Keratinocyte (primary cell): ENCODE measurements at regions not wholly inside any gene's neighbourhood (a gene's known extent, or its start where the extent isn't known, plus 50 kb on each side); places are given as distances from the start of the nearest gene placed in this dataset.

ENCODE experiments used
- EZH2 ChIP-seq: IDR thresholded peaks from one replicate; pipeline ENCODE4 v1.6.1; 2012; ENCODE audit warnings: inconsistent platforms, mild to moderate bottlenecking, low read length, moderate library complexity
- TF ChIP-seq, protein P1 (sequence below), 3 experiments: IDR thresholded peaks in 1 of 3; conservative IDR thresholded peaks in 1 of 3; optimal IDR thresholded peaks in 1 of 3; 2 replicates in 2 of 3; 3 replicates in 1 of 3; pipeline versions ENCODE3 to v1.5.1; 2011; ENCODE audit warnings: low read length in 3 of 3, mild to moderate bottlenecking in 3 of 3, moderate library complexity in 2 of 3, control low read depth in 1 of 3, inconsistent platforms in 1 of 3; ENCODE audit not compliant: insufficient read depth in 2 of 3; ENCODE audit errors: extremely low read depth in 1 of 3

DNA sequence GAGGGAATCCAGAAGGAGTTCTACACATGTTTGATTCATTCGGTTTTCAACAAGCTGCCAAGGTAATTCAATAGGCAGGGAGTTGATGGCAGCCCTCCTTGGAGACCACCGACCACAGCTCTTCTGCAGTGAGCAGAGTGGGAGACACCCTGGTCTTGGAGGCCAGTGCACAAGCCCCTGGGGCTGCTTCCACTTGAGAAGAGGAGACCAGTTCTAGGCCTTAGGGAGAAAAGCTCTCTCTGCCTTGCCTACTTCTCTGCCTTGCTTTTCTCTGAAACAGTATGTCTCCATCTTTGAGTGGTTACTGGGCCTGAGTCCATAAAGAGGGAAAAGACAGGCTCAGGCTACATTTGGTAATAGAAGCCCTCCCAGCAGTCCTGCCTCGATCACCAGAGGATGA, 671.9 kb downstream of the UQCRFS1 start:
- TF ChIP-seq, protein P1, sequence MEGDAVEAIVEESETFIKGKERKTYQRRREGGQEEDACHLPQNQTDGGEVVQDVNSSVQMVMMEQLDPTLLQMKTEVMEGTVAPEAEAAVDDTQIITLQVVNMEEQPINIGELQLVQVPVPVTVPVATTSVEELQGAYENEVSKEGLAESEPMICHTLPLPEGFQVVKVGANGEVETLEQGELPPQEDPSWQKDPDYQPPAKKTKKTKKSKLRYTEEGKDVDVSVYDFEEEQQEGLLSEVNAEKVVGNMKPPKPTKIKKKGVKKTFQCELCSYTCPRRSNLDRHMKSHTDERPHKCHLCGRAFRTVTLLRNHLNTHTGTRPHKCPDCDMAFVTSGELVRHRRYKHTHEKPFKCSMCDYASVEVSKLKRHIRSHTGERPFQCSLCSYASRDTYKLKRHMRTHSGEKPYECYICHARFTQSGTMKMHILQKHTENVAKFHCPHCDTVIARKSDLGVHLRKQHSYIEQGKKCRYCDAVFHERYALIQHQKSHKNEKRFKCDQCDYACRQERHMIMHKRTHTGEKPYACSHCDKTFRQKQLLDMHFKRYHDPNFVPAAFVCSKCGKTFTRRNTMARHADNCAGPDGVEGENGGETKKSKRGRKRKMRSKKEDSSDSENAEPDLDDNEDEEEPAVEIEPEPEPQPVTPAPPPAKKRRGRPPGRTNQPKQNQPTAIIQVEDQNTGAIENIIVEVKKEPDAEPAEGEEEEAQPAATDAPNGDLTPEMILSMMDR (optimal IDR thresholded peaks at IDR 0.05 in 1 of 3, IDR thresholded peaks at IDR 0.05 in 1 of 3, conservative IDR thresholded peaks at IDR 0.05 in 1 of 3; ENCODE audit: extremely low read depth in 1 of 3, insufficient read depth in 2 of 3, low read length in 3 of 3) = no peak
- no peak for TF ChIP-seq EZH2
